Urinary bladder (tissue), 3 donors: ENCODE measurements at regions not wholly inside any gene's neighbourhood (a gene's known extent, or its start where the extent isn't known, plus 50 kb on each side); places are given as distances from the start of the nearest gene placed in this dataset.

ENCODE experiments used
- DNase-seq: peaks from one replicate; pipeline ENCODE4 v3.0.0-alpha.2; 2015; ENCODE audit errors: extremely low spot score
- H3K27ac ChIP-seq: one replicate; pipeline ENCODE4 v1.5.1; 2013; ENCODE audit warnings: low read depth, mild to moderate bottlenecking, moderate library complexity
- H3K36me3 ChIP-seq: one replicate; pipeline ENCODE4 v1.6.1; 2013; ENCODE audit warnings: mild to moderate bottlenecking, moderate library complexity; ENCODE audit not compliant: insufficient read depth
- H3K4me1 ChIP-seq: one replicate; pipeline ENCODE4 v1.6.1; 2013; ENCODE audit warnings: mild to moderate bottlenecking, moderate library complexity; ENCODE audit not compliant: insufficient read depth
- H3K4me3 ChIP-seq: one replicate; pipeline ENCODE4 v1.5.1; 2013; ENCODE audit warnings: low read depth, low read length
- WGBS: extraction: QIAGEN DNeasy Blood & Tissue Kit; methylation state at CpG from one replicate; pipeline ENCODE4 v1.1.7; 2013; 5-methylcytosine and 5-hydroxymethylcytosine counted together
- donor health status: healthy with polysubstance abuse.
- donor health status: healthy.

DNA sequence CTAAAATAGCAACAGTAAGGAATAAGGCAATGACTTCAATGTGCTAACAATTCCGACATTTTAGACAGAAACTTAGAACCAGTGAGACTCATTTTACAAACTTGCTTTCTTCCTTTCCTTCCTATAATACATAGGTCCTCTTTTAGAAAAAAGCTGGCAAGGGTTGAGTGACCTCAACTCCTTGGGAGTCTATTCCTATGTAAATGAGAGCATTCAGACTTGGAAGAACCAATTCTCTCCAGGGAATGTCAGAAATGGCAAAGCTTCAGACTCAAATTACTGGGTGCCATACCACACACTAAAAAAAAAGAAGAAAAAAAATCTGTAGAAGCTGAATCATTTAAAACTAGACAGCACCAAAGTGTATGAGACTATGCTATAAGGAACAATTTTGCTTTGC lies 1328.2 kb downstream of the OLFM4 start:
- Histone ChIP-seq H3K4me1 (no peaks in the 10 kb centered on the region), H3K27ac (no peak overlapping the region), H3K36me3 (no peaks in the 10 kb centered on the region), H3K4me3 (no peak overlapping the region)
- no peak for DNase-seq
- 66% methylated on average over 1 of the region's 1 CpG for WGBS

DNA sequence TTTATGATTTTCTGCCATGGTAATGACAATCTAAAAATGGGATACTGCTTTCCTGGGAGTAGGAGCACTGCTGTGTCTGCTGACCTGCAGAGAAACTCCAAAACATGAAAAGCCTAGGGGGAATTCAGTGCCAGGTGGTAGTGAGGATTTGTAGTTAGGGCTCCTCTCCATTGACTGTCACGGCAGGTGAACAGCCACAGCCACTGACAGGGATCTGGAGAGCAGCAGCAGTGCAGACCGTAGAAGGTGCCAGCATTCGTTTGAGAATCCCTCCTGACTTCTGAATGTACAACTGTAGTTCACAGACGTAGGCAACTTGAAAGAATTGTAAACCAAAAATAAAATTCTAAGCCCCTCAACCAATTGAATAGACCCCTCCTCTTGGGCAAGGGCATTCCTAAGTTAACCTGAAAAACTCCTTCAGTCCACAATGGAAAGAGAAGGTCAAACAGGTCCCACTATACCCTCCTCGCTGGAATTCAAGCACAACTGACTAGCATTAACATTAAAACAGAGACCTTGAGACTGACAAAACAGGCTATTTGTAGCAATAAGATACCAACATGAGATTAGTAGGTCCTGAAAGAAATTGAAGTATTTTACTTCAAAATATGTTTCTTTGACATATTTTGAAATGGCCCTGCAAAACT lies 1328.8 kb downstream of the OLFM4 start:
- H3K4me3 ChIP-seq: no peak overlapping the region
- WGBS: 69% methylated on average over 5 of the region's 5 CpGs
- no peak overlapping the region for H3K27ac ChIP-seq
- DNase-seq: no peak
- H3K36me3 ChIP-seq: no peaks in the 10 kb centered on the region
- no peaks in the 10 kb centered on the region for H3K4me1 ChIP-seq

DNA sequence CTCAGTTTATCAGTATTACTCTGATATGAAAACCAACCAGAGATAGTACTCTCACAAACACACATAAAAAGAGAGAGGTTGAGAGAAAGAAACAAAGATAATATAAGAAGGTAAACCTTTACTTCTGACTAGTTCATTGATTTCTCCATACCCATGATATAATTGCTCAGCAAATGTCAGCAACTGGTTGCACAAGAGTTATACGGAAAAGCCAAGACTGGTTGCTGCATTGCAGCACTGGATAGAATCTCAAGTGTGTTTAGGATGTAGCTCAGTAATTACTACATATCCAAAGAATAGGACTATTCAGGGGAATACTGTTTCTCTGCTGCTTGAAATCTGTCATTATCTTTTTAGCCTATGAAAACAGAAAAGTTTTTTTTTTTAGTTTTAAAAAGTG lies 1332.8 kb downstream of the OLFM4 start:
- 78% methylated on average over 1 of the region's 1 CpG for WGBS
- no peak overlapping the region for H3K27ac ChIP-seq

DNA sequence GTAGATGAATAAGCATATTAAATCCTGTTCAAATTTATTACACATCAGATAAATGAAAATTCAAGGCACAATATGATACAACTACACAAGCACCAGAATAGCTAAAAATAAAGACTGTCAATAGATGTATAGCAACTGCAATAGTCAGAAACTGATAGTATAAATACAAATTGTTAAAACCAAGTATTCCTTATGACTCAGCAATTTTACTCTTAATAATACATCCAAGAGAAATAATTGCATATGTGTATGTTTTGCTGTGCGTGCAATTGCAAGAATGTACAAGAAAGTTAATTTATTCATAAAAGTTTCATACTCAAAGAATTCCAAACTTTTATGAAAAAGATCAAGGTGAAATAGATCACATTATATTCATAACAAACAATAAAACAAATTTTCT lies 1338.1 kb downstream of the OLFM4 start:
- WGBS: 44% methylated on average over 1 of the region's 1 CpG
- DNase-seq: no peak
- H3K4me1 ChIP-seq: no peaks in the 10 kb centered on the region
- H3K4me3 ChIP-seq: no peak overlapping the region
- no peak overlapping the region for H3K27ac ChIP-seq
- H3K36me3 ChIP-seq: no peaks in the 10 kb centered on the region

More for the DNA sequence above, 1332.8 kb downstream of the OLFM4 start:
- DNase-seq: no peak
- Histone ChIP-seq H3K36me3 (no peaks in the 10 kb centered on the region), H3K4me1 (no peaks in the 10 kb centered on the region), H3K4me3 (no peak overlapping the region)

DNA sequence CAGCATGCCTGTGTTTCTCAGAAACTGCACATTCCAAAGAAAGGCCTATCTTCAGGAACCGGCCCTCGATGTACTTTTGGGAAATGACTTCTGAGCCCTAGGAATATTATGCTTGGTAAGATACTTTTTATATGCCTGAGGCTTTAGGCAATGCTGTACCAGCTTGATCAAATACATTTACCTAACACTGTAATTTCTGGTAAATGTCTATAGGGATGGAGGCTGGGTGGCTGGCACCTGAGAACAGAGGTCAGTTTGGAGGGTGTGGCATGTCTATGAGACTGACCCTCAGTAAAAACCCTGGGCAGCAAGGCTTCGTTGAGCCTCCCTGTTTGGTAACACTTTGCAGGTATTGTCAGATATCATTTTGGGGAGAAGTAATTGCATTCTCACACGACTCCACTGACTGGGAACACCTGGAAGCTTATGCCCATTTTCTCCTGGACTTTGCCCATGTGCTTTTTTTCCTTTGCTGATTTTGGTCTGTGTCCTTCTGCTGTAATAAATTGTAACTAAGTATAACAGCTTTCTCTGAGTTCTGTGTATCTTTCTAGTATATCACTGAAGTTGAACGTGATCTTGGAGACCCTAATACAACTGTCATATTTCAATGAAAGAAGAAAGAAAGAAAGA lies 1339.1 kb downstream of the OLFM4 start:
- Histone ChIP-seq H3K4me3 (no peak overlapping the region), H3K36me3 (no peaks in the 10 kb centered on the region), H3K4me1 (no peaks in the 10 kb centered on the region), H3K27ac (no peak overlapping the region)
- WGBS: 70% methylated on average over 5 of the region's 5 CpGs
- DNase-seq: no peak

DNA sequence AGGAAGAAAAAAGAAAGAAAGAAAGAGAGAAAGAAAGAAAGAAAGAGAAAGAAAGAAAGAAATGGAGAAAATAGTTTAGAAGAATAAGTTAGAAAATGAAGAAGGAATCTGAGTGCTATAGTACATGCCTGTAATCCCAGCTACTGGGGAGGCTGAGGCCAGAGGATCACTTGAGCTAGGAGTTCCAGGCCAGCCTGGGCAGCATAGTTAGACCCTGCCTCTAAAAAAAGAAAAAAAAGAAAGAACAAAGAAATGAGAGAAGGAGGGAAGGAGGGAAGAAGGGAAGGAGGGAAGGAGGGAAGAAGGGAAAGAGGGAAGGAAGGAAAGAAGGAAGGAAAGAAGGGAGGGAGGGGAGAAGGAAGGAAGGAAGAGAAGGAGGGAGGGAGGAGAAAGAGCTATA lies 1339.8 kb downstream of the OLFM4 start:
- no peaks in the 10 kb centered on the region for H3K4me1 ChIP-seq
- no peak for DNase-seq

DNA sequence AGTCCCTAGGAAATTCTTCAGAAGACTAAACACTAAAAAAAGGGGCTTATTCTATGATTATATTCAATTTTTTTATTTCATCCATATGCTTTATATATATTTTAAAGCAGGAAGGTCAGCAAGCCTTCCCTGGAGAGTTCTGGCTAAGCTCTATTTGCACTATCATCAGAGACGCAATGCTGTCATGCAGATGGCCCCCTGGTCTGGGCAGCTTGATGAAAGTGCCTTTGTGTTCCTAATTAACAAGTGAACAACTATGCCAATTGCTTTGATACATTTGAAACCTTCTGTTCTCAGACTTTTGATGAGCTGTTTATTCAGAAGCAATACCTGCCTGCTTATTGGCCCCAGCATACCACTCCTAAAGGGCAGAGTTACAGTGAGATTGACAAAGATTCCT lies 1344.6 kb downstream of the OLFM4 start:
- H3K36me3 ChIP-seq: no peaks in the 10 kb centered on the region
- no peak overlapping the region for H3K4me3 ChIP-seq
- 0% methylated on average over 1 of the region's 1 CpG for WGBS
- DNase-seq: no peak
- H3K27ac ChIP-seq: no peak overlapping the region
- H3K4me1 ChIP-seq: no peaks in the 10 kb centered on the region

More for the DNA sequence above, 1339.8 kb downstream of the OLFM4 start:
- H3K36me3 ChIP-seq: no peaks in the 10 kb centered on the region
- H3K27ac ChIP-seq: no peak overlapping the region
- H3K4me3 ChIP-seq: no peak overlapping the region

DNA sequence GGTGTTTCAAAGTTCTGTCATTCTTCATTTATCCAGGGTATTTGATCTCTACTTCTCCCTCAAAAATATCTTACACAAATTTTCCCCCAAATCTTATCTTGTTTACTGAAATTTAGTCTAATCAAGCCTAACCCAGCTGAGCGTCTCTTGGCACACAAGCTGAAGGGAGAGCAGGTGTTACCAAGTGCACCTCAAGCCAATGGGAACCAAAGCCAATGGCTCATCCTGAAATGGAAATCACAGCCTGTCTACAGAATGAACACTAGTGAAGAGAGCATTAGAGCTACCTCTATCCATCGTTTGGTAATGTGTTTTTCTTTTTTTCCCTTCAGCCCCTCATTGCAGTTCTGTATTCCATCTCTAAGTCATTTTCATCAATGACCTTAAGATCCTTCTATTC lies 1350.8 kb downstream of the OLFM4 start:
- Histone ChIP-seq H3K4me1 (no peaks in the 10 kb centered on the region), H3K36me3 (no peaks in the 10 kb centered on the region), H3K27ac (no peak overlapping the region), H3K4me3 (no peak overlapping the region)
- 75% methylated on average over 2 of the region's 2 CpGs for WGBS
- no peak for DNase-seq

DNA sequence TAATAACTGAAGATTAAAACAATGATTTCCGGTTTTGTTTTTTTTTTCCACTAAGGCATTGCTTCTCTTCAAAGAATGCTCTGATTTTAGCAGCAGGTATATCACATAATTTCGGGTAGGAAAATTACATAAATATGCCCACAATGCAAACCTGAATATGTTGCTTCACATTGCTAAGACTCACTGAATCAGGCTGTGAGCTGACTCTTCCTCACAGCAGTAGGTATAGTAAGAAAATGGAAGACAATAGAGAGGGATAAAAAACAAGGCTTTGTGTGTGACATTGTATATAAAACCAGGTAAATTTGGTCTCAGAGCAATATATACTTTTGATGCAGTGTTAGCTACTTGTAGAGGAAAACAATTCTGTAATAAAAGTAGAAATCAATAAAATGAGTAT lies 1355.0 kb downstream of the OLFM4 start:
- 65% methylated on average over 2 of the region's 2 CpGs for WGBS
- Histone ChIP-seq H3K4me1 (no peaks in the 10 kb centered on the region), H3K4me3 (no peak overlapping the region), H3K36me3 (no peaks in the 10 kb centered on the region), H3K27ac (no peak overlapping the region)
- no peak for DNase-seq

DNA sequence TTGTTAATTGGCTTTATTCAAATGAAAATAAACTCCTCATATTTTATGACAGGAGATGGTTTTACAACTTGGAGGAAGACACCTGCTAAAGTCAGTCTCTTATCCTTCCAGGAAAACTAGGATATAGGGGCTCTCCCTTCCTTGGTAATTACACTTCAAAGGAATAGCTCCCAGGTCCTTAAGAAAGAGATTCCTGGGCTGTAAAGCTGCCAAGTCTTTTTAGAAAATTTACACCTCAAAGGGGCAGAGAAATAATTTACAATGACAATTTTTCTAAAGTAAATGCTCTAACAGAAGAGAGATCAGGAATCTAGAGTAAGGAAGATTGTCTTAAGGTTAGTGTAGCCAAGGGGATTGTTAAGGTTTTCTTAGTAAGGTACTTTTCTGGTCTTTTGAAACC lies 1359.0 kb downstream of the OLFM4 start:
- DNase-seq: no peak
- Histone ChIP-seq H3K4me1 (no peaks in the 10 kb centered on the region), H3K4me3 (no peak overlapping the region), H3K36me3 (no peaks in the 10 kb centered on the region), H3K27ac (no peak overlapping the region)

DNA sequence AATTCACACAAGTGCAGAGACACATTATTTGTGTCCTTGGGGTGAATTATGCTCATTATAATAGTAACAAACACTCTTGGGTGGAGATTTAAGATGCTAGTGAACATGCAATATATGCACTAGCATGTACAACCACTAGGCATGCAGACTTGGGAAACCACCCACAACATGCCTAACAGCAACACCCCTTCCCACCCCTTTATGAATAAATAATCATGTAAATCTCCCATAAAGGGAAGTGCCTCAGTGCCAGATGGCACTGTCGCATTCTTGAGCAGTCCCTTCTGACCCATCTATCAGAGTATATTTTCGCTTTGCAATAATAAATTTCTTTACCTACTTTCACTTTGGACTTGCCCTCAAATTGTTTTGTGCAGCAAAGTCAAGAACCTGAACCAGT lies 1362.2 kb downstream of the OLFM4 start:
- DNase-seq: no peak
- H3K27ac ChIP-seq: no peak overlapping the region
- H3K36me3 ChIP-seq: no peaks in the 10 kb centered on the region
- H3K4me3 ChIP-seq: no peak overlapping the region
- no peaks in the 10 kb centered on the region for H3K4me1 ChIP-seq
- 92% methylated on average over 2 of the region's 2 CpGs for WGBS

DNA sequence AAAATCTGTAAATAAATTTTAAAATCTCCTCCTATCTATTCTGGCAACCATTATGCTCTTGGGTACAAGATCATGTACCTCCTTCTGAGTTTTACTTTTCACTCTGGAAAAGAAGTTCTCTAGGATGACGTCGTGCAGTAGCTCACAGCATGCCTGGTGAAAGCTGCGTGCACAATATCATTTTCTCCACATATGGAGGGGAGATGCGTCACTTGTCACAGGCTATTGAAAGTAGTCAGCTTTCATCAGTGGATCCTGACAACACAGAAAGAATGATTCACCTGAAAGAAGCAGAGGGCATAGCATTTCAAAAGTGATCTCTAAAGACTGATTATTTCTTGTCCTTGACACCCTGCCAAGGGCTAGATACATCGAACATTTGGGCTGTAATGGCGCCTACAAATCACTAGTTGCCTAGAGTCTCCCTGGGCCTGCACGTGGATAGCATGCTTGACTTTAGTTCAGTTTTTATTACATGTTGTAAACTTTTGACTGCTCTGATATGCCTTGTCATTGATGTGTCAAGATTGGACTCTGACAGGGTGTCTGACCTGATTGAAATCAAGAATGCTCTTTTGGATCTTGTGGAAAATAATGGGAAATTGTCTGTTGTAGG lies 1365.6 kb downstream of the OLFM4 start:
- WGBS: 60% methylated on average over 7 of the region's 7 CpGs

DNA sequence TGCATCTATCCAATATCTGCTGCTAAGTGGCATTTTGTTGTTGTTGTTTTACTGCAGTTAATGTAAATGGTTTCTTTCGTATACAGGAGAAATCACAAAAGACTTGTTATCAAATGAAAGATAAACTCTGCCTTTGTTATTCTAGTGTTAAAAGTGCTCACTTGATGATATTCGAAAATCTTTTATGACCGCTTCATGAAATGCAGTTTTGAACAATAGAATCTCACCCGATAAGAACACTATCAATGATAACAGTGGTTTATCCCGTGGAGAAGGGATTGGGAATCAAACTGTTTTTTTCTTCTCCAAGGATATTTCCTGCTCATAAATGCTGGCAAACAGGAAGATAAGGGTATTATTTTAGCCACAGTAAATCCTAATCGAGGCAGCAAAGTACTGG lies 1366.3 kb downstream of the OLFM4 start:
- 50% methylated on average over 6 of the region's 6 CpGs for WGBS
- H3K36me3 ChIP-seq: no peaks in the 10 kb centered on the region
- DNase-seq: no peak
- no peaks in the 10 kb centered on the region for H3K4me1 ChIP-seq
- no peak overlapping the region for H3K27ac ChIP-seq
- no peak overlapping the region for H3K4me3 ChIP-seq

More for the DNA sequence above, 1365.6 kb downstream of the OLFM4 start:
- Histone ChIP-seq H3K36me3 (no peaks in the 10 kb centered on the region), H3K4me3 (no peak overlapping the region), H3K4me1 (no peaks in the 10 kb centered on the region), H3K27ac (no peak overlapping the region)
- no peak for DNase-seq

DNA sequence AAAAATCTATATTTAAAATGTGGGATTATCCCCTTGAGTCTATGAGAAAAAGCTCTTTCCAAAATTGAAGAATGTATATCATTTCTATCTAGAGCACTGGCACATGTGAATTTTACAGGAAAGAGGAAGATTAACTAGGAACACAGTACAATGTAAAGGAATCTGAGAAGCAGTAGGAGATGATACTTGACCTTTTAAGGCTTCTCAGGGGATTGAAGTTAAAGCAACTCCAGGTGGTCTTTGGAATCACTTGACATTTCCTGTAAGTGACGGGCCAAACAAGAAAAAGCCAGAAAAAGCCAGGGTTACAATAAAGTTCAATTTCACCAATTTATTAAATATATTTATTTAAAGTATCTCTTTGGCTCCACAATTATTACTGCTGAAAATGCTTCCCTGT lies 1373.9 kb downstream of the OLFM4 start:
- Histone ChIP-seq H3K36me3 (no peaks in the 10 kb centered on the region), H3K4me3 (no peak overlapping the region), H3K4me1 (no peaks in the 10 kb centered on the region), H3K27ac (no peak overlapping the region)
- no peak for DNase-seq
- 63% methylated on average over 1 of the region's 1 CpG for WGBS
